CD4-positive, alpha-beta T cell treated with Interleukin-2 at 100 ng/mL for 4 hours (primary cell): ENCODE measurements at regions not wholly inside any gene's neighbourhood (a gene's known extent, or its start where the extent isn't known, plus 50 kb on each side); places are given as distances from the start of the nearest gene placed in this dataset.
"Not testable (repeated sequence)": the region's sequence is repeated elsewhere in the genome, so short reads cannot be mapped to it uniquely, and the experiment has no call there.

Experiments
- DNase-seq: peaks from one replicate; pipeline ENCODE4 v3.0.0-alpha.2; 2020; ENCODE audit warnings: low spot score

- DNase-seq, result no peak
These were observed 72.9 kb upstream of the EEF1E1 start for GRCh38 chr6:8175046-8175777.

DNA sequence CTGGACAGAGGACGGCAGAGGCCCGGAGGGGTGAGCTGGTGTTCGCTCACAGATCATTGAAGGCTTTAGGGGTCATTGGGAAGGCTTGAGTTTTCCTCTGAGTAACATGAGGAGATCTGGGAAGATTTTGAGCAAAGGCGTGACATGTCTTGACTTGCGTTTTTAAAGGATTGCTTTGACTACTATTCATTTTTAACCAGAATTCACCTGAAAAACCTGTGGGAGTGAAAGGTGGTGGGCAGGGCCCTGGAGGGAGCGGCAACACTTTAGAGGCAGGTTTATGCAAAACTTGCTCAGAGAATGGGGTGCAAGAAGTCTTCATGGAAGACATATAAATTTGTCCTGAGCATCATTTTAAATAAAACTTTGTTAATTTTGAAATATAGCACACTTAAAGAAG, 72.2 kb upstream of the EEF1E1 start:
- no peak for DNase-seq

GRCh38 chr6:8172530-8172929, 70.2 kb upstream of the EEF1E1 start:
- DNase-seq, result no peak

GRCh38 chr6:8170754-8171153, 68.4 kb upstream of the EEF1E1 start:
- DNase-seq, result no peak

GRCh38 chr6:8170245-8170644, 67.9 kb upstream of the EEF1E1 start:
- no peak for DNase-seq

DNA sequence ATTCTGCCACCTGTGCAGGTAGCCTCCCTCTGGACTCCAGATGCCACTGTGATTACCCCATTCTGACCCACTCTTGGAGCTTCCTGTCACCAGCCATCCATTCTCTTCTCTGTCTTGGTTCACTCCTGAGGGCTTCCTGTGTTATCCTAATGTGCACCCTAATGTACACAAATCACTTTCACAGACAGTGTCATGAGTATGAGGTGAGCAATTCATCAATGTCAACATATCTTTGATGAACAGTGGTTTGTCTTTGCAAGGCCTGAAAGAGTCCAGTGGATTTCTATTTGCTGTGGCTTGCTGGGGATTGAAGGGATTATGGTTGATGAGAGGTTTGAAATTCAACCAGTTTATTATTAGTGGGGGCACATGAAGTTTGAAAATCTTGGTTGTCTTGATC, 63.8 kb upstream of the EEF1E1 start:
- DNase-seq, result no peak

DNA sequence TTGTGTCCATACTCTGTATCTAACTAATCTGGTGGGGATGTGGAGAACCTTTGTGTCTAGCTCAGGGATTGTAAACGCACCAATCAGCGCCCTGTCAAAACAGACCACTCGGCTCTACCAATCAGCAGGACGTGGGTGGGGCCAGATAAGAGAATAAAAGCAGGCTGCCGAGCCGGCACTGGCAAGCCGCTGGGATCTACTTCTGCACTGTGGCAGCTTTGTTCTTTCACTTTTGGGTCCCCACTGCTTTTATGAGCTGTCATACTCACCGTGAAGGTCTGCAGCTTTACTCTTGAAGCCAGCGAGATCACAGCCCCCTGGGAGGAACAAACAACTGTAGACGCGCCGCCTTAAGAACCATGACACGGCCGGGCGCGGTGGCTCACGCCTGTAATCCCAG, 62.7 kb upstream of the EEF1E1 start:
- not testable (repeated sequence) for DNase-seq

GRCh38 chr6:8164281-8164680, 61.9 kb upstream of the EEF1E1 start:
- not testable (repeated sequence) for DNase-seq

DNA sequence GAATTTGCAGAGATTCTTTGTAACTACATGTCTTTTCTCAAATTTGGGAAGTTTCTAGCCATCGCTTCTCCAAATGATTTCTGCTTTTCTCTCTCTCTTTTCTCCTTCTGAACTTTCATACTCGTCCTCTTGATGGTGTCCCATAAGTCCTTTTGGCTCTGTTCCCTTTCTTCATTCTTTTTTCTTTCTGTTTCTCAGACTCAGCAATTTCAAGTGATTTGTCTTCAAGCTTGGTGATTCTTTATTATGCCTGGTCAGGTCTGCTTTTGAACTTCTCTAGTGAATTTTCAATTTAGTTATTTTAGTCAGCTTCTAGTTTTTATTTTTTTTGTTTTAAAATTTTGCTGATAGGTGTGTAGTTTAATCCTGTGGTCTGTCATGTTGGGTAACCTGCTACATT, 57.6 kb upstream of the EEF1E1 start:
- DNase-seq, result no peak

- DNase-seq, result no peak
These were observed 55.5 kb upstream of the EEF1E1 start for GRCh38 chr6:8157839-8158238.

DNA sequence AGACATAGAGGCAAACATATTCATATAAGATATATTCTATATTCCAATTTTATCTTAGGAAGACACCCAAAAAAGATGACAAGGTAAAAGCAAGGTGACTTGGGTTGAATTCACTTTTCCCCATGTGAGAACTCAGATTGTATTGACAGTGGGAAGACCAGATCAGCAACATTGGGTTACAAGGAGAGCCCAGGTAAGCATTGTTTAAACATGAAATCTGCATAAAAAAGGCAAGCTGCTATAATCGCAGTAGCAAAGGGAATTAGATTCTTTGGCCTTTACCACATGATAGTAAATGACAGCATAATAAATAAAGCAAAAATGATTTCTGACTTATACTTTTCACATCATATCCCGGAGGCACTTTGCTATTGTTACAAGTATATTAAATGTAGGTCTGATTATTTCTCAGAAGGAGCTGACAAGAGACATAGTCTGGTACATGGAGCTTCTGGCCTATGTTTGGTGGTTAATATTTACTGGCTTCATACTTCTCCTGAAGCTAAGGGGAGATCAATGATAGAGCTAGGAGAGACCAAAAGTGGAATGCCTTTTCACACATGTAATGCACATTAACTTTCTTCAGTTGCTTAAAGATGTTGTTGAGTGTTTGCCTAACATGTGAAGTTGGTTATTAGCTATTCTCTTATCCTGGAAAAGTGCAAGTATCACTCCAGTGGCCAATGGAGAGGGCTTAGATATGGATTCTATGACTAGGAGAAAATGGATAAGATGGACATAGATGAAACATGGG, 53.1 kb upstream of the EEF1E1 start:
- DNase-seq, result no peak
